Suprapubic skin (tissue), 3 donors: ENCODE measurements at regions not wholly inside any gene's neighbourhood (a gene's known extent, or its start where the extent isn't known, plus 50 kb on each side); places are given as distances from the start of the nearest gene placed in this dataset.

Experiments
- EP300 ChIP-seq: sonication (generic); formaldehyde crosslinking; IDR thresholded peaks from one replicate; pipeline ENCODE4 v1.6.1; 2017; ENCODE audit warnings: antibody characterized with exemption
- POLR2A ChIP-seq, 2 donors: fragments of 450-650 bp; IDR thresholded peaks; one replicate each; pipeline ENCODE4 v1.6.1; 2017; ENCODE audit warnings: antibody characterized with exemption in 2 of 2, mild to moderate bottlenecking in 2 of 2, moderate library complexity in 2 of 2
- TF ChIP-seq, protein P1 (sequence below), 2 donors: fragments of 200-600 bp in 1 of 2; fragments of 450-650 bp in 1 of 2; sonication (generic) in 1 of 2; IDR thresholded peaks; one replicate each; pipeline ENCODE4 v1.5.1; 2016 to 2019; ENCODE audit warnings: antibody characterized with exemption in 2 of 2, mild to moderate bottlenecking in 1 of 2, moderate library complexity in 1 of 2

- TF ChIP-seq EP300 (no peak), POLR2A (IDR thresholded peaks at IDR 0.05) (no peak)
- TF ChIP-seq, protein P1, sequence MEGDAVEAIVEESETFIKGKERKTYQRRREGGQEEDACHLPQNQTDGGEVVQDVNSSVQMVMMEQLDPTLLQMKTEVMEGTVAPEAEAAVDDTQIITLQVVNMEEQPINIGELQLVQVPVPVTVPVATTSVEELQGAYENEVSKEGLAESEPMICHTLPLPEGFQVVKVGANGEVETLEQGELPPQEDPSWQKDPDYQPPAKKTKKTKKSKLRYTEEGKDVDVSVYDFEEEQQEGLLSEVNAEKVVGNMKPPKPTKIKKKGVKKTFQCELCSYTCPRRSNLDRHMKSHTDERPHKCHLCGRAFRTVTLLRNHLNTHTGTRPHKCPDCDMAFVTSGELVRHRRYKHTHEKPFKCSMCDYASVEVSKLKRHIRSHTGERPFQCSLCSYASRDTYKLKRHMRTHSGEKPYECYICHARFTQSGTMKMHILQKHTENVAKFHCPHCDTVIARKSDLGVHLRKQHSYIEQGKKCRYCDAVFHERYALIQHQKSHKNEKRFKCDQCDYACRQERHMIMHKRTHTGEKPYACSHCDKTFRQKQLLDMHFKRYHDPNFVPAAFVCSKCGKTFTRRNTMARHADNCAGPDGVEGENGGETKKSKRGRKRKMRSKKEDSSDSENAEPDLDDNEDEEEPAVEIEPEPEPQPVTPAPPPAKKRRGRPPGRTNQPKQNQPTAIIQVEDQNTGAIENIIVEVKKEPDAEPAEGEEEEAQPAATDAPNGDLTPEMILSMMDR (IDR thresholded peaks at IDR 0.05) = no peak
Observed at GRCh38 chr10:57015595-57016318, 654.7 kb upstream of the ZWINT start.
